SH-SY5Y (cell line): ENCODE measurements at regions not wholly inside any gene's neighbourhood (a gene's known extent, or its start where the extent isn't known, plus 50 kb on each side); places are given as distances from the start of the nearest gene placed in this dataset.

Experiments
- GATA2 ChIP-seq: IDR thresholded peaks from 2 replicates; pipeline ENCODE4 v1.6.1; 2011; ENCODE audit warnings: mild to moderate bottlenecking, low read depth, low read length
- GATA3 ChIP-seq: IDR thresholded peaks from 2 replicates; pipeline ENCODE4 v1.6.1; 2011; ENCODE audit warnings: low read depth, mild to moderate bottlenecking, low read length, moderate library complexity

GRCh38 chr1:60956520-60956919 lies 125.8 kb upstream of the NFIA start:
- TF ChIP-seq GATA2 (no peak), GATA3 (no peak)
